EL (cell line): ENCODE measurements at regions not wholly inside any gene's neighbourhood (a gene's known extent, or its start where the extent isn't known, plus 50 kb on each side); places are given as distances from the start of the nearest gene placed in this dataset.

Source experiments
- DNase-seq: peaks from one replicate; pipeline ENCODE4 v3.0.0-alpha.2; 2016

- DNase-seq = no peak
These were observed 55.4 kb upstream of the SCEL start for GRCh38 chr13:77480066-77480465.

GRCh38 chr13:77479326-77479725 is 56.2 kb upstream of the SCEL start:
- DNase-seq = no peak

DNA sequence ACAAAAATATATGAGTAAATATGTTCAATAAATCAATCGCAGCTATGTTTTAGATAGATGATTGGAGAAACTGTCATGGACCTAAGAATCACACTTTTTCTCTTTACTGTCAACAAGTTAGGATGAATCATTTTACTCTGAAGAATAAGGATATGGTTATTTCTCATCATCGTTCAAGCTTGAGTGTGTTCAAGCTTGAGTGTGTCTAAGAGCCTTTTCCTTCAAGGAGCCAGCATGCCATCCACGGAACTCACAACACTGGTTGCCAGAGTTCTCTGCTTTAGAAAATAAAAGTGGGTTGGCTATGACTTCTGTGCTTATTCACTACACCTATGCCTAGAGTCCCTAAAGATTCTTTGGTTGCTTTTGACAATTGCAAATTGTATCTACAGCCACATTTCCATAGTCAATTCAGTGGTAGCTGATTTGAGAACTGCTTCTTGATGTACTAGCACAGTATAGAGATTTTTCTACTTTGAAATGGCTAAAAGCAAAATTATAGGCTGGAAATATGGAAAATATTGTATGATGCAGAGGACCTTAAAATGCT is 58.1 kb upstream of the SCEL start:
- no peak for DNase-seq

GRCh38 chr13:77476456-77476855 is 59.0 kb upstream of the SCEL start:
- DNase-seq = no peak

DNA sequence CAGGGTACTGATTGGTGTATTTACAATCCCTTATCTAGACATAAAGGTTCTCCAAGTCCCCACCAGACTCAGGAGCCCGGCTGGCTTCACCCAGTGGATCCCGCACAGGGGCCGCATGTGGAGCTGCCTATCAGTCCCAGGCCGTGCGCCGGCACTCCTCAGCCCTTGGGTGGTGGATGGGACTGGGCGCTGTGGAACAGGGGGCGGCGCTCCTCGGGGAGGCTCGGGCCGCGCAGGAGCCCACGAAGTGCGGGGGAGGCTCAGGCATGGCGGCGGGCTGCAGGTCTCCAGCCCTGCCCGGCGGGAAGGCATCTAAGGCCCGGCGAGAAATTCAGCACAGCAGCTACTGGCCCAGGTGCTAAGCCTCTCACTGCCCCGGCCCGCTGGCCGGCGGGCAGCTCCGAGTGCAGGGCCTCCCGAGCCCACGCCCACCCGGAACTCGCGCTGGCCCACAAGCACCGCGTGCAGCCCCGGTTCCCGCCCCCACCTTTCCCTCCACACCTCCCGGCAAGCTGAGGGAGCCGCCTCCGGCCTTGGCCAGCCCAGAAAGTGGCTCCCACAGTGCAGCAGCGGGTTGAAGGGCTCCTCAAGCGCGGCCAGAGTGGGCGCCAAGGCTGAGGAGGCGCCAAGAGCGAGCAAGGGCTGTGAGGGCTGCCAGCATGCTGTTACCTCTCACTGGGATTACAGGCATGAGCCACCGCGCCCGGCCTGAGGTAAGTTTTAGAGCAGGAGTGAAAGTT is 60.0 kb upstream of the SCEL start:
- DNase-seq = no peak

DNA sequence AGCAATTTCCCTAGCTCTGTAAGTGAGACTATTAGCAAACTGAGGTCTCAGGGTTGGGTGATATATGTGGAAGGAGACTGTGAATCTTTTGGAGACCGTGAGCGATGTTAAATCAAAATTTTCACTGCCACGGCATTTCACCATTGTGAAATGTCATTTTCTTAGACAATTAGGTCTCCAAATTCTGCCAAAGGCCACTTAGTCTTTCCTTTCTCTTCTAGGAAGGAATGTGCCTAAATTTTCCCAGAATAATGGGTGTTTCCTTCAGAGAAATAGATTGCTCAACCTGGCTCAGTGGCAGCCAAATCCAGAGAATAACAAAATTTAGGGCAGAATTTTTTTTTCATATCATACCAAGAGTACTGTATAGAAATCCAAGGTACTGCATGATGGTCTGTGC is 64.5 kb upstream of the SCEL start:
- DNase-seq = no peak

- no peak for DNase-seq
These were observed 68.6 kb upstream of the SCEL start for GRCh38 chr13:77466753-77467422.

- DNase-seq = no peak
These were observed 69.8 kb upstream of the SCEL start for GRCh38 chr13:77465603-77466195.

- no peak for DNase-seq
These were observed 75.3 kb upstream of the SCEL start for GRCh38 chr13:77460195-77460594.

GRCh38 chr13:77459592-77459991 is 75.9 kb upstream of the SCEL start:
- no peak for DNase-seq

DNA sequence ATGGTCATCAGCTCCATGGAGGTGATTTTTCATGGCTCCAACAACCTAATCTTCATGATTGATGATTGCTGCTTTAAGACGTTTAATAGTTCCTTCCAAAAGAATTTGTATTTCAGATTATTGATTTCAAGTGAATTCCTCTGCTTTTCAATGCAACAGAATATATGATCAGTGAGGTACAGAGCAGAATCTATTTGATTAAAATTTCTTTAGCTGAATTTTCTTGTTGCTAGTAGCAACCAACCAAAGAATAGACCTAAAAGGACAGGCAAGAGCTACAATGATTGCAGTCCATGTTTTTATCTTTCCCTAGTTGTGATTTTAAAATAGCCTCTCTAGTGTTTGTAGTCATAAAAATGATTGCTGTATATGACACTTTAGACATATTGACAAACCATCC is 76.8 kb upstream of the SCEL start:
- DNase-seq = no peak

GRCh38 chr13:77457966-77458365 is 77.5 kb upstream of the SCEL start:
- DNase-seq = no peak

DNA sequence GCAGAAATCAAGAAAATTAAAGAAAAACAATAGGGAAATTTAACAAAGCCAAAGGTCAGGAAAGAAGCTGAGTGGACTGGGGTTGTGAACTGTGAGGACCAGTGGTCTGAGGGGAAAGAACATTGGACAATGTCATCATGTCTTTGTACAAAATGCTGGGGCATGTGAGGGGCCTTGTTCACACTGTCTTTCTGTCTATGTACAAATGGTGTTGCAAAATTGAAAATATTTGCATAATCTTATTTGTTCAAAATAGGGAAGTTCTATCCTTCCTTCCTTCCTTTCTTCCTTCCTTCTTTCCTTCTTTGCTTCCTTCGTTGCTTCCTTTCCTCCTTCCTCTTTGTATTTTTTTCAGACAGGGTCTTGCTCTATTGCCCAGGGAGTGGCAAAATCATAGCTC is 79.2 kb upstream of the SCEL start:
- DNase-seq = no peak

DNA sequence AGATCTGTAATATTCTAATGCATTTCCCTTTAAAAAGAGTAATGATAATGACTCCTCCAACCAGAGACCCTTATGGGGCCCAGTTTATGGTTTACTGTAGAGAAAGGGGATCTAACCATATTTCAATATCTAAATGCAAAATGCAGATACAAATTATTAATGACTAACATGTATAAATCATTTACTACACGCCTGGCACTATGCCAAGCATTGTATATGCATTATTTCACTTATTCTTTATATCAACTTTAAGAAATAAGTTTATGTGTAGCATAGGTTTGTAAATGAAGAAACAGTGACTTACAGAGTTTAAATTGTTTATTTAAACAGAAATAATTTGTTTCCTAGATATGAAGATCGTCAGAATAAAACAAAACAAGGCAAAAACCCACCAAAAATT is 86.2 kb upstream of the SCEL start:
- no peak for DNase-seq

DNA sequence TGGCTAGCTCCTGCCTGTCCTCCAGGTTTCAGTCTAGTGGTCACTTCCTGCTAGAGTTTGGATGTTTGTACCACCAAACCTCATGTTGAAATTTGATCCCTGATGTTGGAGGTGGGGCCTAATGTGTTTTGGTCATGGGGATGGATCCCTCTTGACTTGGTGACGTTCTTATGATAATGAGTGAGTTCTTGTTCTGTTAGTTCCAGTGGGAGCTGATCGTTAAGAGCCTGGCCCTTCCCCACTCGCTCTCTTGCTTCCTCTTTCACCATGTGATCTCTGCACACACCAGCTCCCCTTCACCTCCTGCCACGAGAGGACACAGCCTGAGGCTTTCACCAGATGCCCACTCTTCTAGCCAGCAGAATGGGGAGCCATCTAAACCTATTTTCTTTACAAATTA is 86.8 kb upstream of the SCEL start:
- DNase-seq = no peak

DNA sequence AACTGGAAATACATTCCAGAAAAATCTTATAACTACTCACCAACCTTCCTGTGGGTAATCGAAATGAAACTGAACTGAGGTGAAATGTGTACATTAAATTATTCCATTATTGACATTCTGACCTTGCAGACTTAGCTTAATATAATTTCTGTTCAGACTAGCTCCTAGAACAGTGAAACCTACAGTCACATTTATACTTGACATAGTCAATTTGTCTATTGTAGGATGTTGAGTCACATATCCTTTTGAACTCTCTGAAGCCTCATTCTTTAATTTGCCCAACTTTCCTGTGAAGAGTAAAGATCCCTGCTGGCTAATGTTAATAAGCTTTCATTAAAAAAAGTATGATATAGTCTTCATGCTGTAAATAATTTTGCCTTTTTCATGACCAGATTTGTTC is 92.0 kb upstream of the SCEL start:
- no peak for DNase-seq

- no peak for DNase-seq
These were observed 98.2 kb upstream of the SCEL start for GRCh38 chr13:77437267-77437666.

DNA sequence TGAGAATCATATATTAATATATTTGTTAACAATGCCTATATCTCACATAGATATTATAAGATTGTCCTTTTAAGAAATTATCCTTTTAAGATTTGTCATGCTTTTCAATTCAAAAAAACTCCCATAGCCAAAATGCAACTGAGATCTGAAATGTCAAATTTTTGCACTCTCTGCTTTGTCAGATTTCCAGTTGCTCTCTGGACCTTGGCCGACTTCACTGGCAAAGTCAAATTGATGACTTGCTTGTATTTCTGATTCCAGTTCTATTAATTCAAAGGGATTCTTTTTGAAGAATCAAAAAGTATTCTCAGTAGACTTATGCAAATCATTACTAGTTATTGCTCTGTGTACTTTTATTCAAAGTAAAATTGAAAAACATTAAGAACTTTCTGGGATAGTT is 101.2 kb upstream of the SCEL start:
- DNase-seq = no peak

DNA sequence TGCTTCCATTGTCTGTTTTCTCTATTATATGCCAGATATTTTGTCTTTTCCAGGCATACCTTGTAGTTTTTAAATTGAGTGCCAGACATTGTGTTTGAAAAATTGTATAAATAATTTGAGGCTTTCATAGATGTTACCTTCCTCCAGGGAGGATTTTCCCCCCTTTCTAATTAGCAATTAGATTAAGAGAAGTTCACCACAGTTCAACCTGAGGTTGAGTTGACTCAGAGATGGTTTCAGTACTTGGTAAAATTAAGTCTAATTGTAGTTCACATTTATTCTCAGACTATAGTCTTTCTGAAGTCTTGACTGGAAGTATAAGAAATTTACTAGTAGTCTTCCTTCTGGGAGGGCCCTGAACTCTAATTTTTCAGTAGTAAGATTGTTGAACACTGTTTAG is 104.1 kb upstream of the SCEL start:
- DNase-seq = no peak

DNA sequence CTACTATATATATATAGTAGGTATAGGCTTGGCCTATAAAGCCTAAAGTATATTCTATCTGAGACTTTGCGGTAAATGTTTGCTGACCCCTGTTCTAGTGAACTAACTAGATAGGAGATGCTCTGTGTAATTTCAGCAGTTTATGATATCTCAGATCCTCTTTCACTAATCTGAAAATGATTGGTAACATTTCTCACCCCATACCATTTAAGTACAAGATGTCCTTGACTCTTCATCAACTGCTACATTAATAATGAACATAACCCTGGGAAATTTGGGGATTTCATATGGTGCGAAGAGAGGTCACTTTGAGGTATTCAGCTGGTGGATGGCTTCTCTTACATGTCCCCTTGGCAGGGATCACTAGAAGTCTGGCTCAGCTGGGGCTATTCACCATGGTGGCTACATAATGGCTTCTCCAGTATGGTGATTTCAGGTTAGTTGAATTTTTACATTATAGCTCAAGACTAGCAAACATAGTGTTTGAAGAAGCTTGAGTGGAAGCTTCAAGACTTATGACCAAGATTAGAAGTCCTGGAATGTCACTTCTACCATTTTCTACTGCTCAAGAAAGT is 103.6 kb upstream of the MYCBP2 start:
- DNase-seq = no peak

- DNase-seq = no peak
These were observed 102.6 kb upstream of the MYCBP2 start for GRCh38 chr13:77429320-77430142.

- DNase-seq = no peak
These were observed 98.8 kb upstream of the MYCBP2 start for GRCh38 chr13:77425705-77426104.

DNA sequence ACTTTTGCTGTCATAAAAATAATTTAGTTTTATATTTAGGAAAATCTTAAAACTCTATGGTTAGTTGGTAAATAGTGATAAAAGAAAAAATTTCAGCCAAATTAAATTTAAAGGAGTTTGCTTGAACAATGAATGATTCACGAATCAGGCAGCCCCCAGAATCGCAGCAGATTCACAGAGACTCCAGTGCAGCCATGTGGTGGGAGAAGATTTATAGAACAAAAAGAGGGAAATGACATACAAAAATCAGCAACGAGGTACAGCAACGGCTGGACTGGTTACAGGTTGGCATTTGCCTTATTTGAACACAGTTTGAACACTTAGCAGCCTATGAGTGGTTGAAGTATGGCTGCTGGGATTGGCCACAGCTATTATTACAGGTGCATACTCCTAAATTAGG is 96.4 kb upstream of the MYCBP2 start:
- no peak for DNase-seq
